ENCODE measurements at regions not wholly inside any gene's neighbourhood (a gene's known extent, or its start where the extent isn't known, plus 50 kb on each side); places are given as distances from the start of the nearest gene placed in this dataset.

- TF ChIP-seq, protein P1, sequence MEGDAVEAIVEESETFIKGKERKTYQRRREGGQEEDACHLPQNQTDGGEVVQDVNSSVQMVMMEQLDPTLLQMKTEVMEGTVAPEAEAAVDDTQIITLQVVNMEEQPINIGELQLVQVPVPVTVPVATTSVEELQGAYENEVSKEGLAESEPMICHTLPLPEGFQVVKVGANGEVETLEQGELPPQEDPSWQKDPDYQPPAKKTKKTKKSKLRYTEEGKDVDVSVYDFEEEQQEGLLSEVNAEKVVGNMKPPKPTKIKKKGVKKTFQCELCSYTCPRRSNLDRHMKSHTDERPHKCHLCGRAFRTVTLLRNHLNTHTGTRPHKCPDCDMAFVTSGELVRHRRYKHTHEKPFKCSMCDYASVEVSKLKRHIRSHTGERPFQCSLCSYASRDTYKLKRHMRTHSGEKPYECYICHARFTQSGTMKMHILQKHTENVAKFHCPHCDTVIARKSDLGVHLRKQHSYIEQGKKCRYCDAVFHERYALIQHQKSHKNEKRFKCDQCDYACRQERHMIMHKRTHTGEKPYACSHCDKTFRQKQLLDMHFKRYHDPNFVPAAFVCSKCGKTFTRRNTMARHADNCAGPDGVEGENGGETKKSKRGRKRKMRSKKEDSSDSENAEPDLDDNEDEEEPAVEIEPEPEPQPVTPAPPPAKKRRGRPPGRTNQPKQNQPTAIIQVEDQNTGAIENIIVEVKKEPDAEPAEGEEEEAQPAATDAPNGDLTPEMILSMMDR (conservative IDR thresholded peaks at IDR 0.05), result no peak
- no peak for TF ChIP-seq ZFX (IDR thresholded peaks at IDR 0.05)
Measured at GRCh38 chr1:220942278-220942677, 63.0 kb downstream of the HLX start.
